SKM-1 treated with dmso at 0.1 percent for 144 hours (cell line): ENCODE measurements at regions not wholly inside any gene's neighbourhood (a gene's known extent, or its start where the extent isn't known, plus 50 kb on each side); places are given as distances from the start of the nearest gene placed in this dataset.

ENCODE experiments used
- DNase-seq: peaks from one replicate; lab custom pipeline; 2025; ENCODE audit not compliant: unreplicated experiment; lab: John Stamatoyannopoulos, UW

DNA sequence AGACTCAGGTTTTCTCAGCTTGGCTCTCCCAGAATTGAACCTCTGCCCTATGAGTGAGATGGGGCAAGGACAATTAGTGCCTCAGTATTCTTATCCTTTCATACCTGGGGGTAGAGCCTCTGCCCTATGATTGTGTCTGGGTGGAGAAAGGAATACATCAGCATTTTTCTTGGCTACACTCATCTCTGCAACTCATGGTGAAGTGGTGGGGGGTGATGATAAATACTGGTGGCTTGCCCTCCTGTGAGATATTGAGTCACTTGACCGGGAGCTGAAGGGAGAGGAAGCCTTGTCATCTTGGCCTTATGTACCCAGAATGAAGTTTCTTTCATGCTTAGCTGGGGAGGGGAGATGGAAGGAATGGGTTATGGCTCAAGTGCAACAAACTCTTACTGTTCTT lies 71.3 kb upstream of the ENOX2 start:
- DNase-seq, result no peak

DNA sequence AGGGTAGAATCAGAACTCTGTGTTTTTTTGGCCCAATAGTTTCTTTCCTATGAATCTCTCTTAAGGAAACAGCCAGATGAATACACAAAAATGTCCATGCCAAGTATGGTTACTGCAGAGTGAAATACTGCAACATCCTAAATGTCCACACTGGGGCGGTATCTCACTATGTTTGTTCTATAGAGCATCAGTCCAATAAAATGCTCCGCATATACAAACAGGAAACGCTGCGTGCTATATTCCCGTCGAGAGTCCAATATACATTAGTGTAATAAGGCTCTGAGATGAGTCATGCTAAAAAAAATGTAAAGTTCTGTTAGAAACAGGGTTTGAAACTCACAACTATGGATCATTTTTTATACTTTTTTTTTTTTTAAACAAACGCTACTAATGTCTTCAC lies 72.9 kb upstream of the ENOX2 start:
- no peak for DNase-seq

DNA sequence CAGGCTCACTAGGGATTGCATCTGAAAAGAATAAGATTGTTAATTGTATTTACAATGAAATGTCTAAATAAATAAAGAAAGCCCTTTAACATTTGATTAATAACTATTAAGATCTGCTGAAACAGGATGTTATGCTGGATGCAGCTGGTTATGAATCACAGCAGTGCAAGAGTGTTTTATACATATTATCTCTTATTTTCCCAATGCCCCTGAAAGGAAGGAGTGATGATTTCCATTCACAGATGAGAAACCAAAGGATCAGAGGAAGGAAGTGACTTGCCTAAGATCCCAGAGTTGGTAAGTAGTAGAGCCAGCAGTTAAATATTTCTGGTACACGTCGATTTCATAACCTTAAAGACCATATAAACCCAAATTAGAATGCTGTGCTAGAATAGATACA lies 76.3 kb upstream of the ARHGAP36 start:
- no peak for DNase-seq

DNA sequence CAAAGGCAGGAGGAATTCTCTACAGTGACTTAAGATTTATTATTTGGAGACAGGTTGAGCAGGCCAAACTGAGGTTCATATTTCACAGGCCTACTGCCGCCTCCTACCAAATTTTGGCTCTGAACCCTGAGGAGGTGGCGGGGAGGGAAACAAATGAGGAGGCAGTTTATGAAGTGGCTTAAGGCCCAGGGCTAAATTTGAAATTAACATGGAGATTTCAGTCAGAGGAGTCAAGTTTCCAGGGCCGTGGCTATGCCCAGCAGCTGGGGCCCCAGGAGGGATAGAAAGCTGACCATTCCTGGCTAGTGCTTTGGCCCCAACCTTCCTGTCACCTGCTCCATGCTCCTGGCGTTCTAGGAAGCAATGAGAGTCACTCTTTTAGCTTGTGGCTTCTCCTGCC lies 73.4 kb upstream of the ARHGAP36 start:
- DNase-seq, result no peak

DNA sequence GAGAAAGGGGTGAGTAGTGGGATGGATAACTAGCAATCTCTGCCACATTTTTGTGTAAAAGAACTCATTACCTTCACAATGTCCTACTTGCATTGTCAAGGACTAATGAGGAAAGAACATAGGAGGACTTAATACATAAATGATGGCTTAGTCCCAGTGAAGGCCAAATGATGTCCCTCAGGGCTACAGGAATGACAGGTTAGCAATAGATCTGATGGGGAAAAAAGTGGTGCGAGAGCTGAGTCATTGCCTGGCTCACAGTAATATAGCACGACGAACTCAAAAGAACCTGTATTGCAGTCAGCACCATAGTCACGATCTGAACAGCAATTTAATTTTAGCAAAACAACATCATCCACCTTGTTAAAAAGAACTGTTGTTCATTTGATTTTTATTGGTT lies 70.9 kb upstream of the ARHGAP36 start:
- no peak for DNase-seq

DNA sequence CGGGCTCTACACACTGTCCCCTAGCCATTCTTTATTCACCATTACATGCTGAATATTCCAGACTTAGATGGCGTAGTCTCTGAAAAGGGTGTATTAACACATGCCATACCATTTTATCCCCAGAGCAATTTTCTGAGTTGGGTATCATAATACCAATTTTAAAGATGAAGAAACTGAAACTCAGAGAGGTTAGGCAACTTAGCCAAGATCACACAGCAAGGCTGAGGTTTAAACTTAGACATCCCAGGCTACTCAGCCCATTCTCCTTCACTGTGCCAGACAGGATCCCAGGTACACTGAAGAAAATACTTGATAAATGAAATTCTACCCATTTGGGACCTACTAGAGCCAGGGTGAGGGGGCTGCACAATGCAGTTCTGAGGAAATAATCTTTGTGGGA lies 67.4 kb upstream of the ARHGAP36 start:
- no peak for DNase-seq

DNA sequence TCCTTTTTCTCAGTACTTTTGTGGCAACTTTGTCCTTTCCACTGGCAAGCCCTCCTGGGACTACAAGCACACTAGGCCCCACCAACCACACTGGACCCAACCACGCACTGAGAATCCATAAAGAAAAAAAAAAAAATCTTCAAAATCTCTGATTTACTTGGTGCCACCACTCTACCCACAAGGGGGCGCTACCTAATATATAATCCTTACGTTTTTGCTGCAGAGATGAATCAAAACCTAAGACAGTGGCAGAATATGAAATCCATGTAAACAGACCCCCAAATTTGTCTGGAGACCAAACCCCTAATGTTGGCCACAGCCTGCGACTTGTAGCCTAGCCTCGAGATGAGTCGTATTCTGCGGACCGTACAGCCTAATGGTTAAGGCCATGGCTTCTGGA lies 63.5 kb upstream of the ARHGAP36 start:
- peak; percentile 11 for DNase-seq

DNA sequence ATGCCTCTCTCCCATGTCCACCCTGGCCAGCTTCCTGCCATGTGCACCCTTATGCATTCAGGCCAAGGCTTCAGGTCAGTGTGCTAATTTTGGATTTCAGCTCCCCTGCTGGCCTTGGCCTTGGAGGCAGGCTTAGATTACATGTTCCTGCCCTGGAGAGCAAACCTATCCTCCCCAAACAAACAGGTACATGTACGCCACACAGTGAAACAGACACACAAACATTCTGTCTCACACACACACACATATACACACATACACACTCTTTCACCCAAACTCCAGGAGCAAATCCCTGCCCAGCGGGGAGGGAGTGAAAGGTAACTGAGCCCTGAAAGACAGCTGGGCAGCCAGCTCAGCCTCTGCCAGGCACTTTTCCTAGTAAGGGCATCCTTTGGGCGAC lies 62.7 kb upstream of the ARHGAP36 start:
- no peak for DNase-seq

DNA sequence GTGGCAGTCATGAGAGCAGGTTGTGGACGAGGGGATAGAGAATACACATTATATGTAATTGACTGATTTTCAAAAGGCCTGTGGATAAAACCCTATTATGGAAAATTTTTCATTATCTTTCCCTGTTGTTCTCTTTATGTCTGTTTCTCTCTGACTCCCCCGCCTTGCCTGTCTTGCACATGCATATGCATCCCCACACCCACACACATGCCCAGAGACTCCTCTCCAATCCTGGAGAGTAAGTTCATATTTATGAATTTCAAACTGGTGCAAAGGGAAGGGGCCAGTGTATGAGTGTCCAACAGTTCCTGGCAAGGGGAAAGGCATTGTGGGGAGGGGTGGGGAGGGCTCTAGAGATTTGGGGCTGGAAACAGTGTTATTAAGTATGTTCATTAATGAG lies 60.8 kb upstream of the ARHGAP36 start:
- DNase-seq, result no peak

DNA sequence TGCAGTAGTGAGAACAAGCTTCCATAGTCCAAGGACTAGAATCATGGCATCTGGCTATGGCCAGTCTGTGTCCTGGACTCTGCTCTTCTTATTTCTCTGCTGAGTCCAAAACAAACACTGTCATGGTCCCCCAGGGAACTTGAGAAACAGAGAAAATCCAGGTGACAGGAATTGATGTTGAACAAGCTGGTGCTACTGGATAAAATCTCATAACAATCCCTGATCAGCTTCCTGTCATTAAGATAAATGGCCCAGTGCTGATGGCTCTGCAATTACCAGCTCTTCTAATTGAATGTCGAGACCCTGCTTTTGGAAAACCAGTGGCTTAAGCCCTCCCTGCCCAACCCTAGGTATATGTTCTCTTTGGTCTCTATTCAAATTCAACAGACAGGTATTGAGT lies 58.8 kb upstream of the ARHGAP36 start:
- DNase-seq, result no peak
